H1 (cell line): ENCODE measurements at regions not wholly inside any gene's neighbourhood (a gene's known extent, or its start where the extent isn't known, plus 50 kb on each side); places are given as distances from the start of the nearest gene placed in this dataset.

Source experiments
- CTCF ChIA-PET: fragments of 300-600 bp; sonication (Branson Sonifier 250); formaldehyde crosslinking; loops from one replicate; lab custom pipeline; 2021; ENCODE audit not compliant: partially characterized antibody; lab: Charles Lee
- POLR2A ChIA-PET: fragments of 300-600 bp; sonication (Branson Sonifier 250); formaldehyde crosslinking; loops from one replicate; lab custom pipeline; 2021; ENCODE audit warnings: inconsistent platforms; ENCODE audit not compliant: partially characterized antibody; lab: Charles Lee
- DNase-seq, 2 experiments: peaks; one replicate each; pipeline versions ENCODE4 v3.0.0 to v3.0.0-alpha.2; 2010 to 2022; ENCODE audit warnings: low spot score in 2 of 2, low read depth in 1 of 2, mixed read lengths in 1 of 2
- FAIRE-seq: peaks from 2 replicates; lab custom pipeline; 2011; peaks lifted over from hg19 to GRCh38; lab: Jason Lieb, UNC
- H2AFZ ChIP-seq: 2 replicates; pipeline ENCODE4 v1.8.1; 2012; ENCODE audit warnings: low read length, inconsistent platforms
- H2AK5ac ChIP-seq: 2 replicates; pipeline ENCODE4 v1.6.1; 2013; ENCODE audit warnings: low read depth, low read length
- H2BK120ac ChIP-seq: replicated peaks from 2 replicates; pipeline ENCODE3; 2013; ENCODE audit warnings: low read depth, low read length, inconsistent platforms
- H2BK12ac ChIP-seq: 2 replicates; pipeline ENCODE4 v1.6.1; 2013; ENCODE audit warnings: low read depth, low read length
- H2BK15ac ChIP-seq: 2 replicates; pipeline ENCODE4 v1.6.1; 2013; ENCODE audit warnings: low read length
- H2BK20ac ChIP-seq: 2 replicates; pipeline ENCODE4 v1.6.1; 2013; ENCODE audit warnings: low read length
- H2BK5ac ChIP-seq: 2 replicates; pipeline ENCODE4 v1.6.1; 2013; ENCODE audit warnings: low read depth, low read length
- H3K14ac ChIP-seq: 2 replicates; pipeline ENCODE4 v1.6.1; 2013; ENCODE audit warnings: inconsistent platforms; ENCODE audit not compliant: insufficient read length
- H3K18ac ChIP-seq: 2 replicates; pipeline ENCODE4 v1.6.1; 2013; ENCODE audit warnings: low read length; ENCODE audit errors: extremely low read depth
- H3K23ac ChIP-seq: 2 replicates; pipeline ENCODE4 v1.6.1; 2013; ENCODE audit warnings: inconsistent platforms; ENCODE audit not compliant: insufficient read length
- H3K23me2 ChIP-seq: 2 replicates; pipeline ENCODE4 v1.6.1; 2013; ENCODE audit warnings: low read depth, low read length
- H3K27ac ChIP-seq: 2 replicates; pipeline ENCODE4 v1.6.1; 2011; ENCODE audit warnings: low read depth, low read length, inconsistent platforms
- H3K27me3 ChIP-seq, 4 experiments: replicated peaks in 1 of 4; 1 replicate in 1 of 4; 2 replicates in 3 of 4; pipeline versions ENCODE4 v1.6.1 to v1.8.1; 2011 to 2013; ENCODE audit warnings: low read length in 3 of 4, mild to moderate bottlenecking in 3 of 4, inconsistent platforms in 2 of 4, mixed read lengths in 2 of 4, moderate library complexity in 1 of 4; ENCODE audit not compliant: control insufficient read depth in 3 of 4, insufficient read depth in 3 of 4; ENCODE audit errors: extremely low read depth in 1 of 4
- H3K36me3 ChIP-seq, 4 experiments: 2 replicates each; pipeline versions ENCODE4 v1.6.1 to v1.8.1; 2011 to 2013; ENCODE audit warnings: mild to moderate bottlenecking in 4 of 4, low read length in 3 of 4, moderate library complexity in 2 of 4, control low read depth in 1 of 4, inconsistent platforms in 1 of 4; ENCODE audit not compliant: insufficient read depth in 4 of 4, control insufficient read depth in 2 of 4
- H3K4ac ChIP-seq: replicated peaks from 2 replicates; pipeline ENCODE3; 2013; ENCODE audit warnings: low read length, low read depth, mixed read lengths, inconsistent platforms; ENCODE audit not compliant: insufficient read length
- H3K4me1 ChIP-seq, 4 experiments: replicated peaks in 1 of 4; 1 replicate in 1 of 4; 2 replicates in 3 of 4; pipeline versions ENCODE4 v1.6.1 to v1.8.1; 2011 to 2013; ENCODE audit warnings: low read length in 3 of 4, inconsistent platforms in 2 of 4, mixed read lengths in 1 of 4; ENCODE audit not compliant: insufficient read depth in 4 of 4, control insufficient read depth in 3 of 4
- H3K4me2 ChIP-seq, 2 experiments: 2 replicates each; pipeline versions ENCODE4 v1.6.1 to v1.8.1; 2011 to 2013; ENCODE audit warnings: low read depth in 2 of 2, low read length in 2 of 2, control low read depth in 1 of 2, inconsistent platforms in 1 of 2, mild to moderate bottlenecking in 1 of 2; ENCODE audit not compliant: insufficient read depth in 1 of 2
- H3K4me3 ChIP-seq, 4 experiments: fragments of 200-600, 300-600 bp in 1 of 4; sonication (generic), shearing (Covaris generic), sonication (Bioruptor Twin) in 1 of 4; 2 replicates each; pipeline versions ENCODE4 v1.5.1 to v1.8.1; 2011 to 2016; ENCODE audit warnings: low read length in 4 of 4, low read depth in 3 of 4, control low read depth in 2 of 4, inconsistent platforms in 2 of 4, mild to moderate bottlenecking in 2 of 4, mixed read lengths in 1 of 4, moderate library complexity in 1 of 4; ENCODE audit not compliant: insufficient read depth in 2 of 4; ENCODE audit errors: extremely low read depth in 1 of 4
- H3K56ac ChIP-seq: replicated peaks from 2 replicates; pipeline ENCODE3; 2013; ENCODE audit warnings: low read depth, mild to moderate bottlenecking, mixed read lengths, low read length, inconsistent platforms; ENCODE audit not compliant: insufficient read length
- H3K79me1 ChIP-seq: 2 replicates; pipeline ENCODE4 v1.6.1; 2013; ENCODE audit warnings: low read depth, low read length, control low read depth
- H3K79me2 ChIP-seq, 2 experiments: 2 replicates each; pipeline versions ENCODE4 v1.6.1 to v1.8.1; 2012 to 2013; ENCODE audit warnings: low read length in 2 of 2, mild to moderate bottlenecking in 2 of 2, inconsistent platforms in 1 of 2; ENCODE audit not compliant: insufficient read depth in 2 of 2, control insufficient read depth in 1 of 2
- H3K9ac ChIP-seq, 4 experiments: replicated peaks in 1 of 4; 1 replicate in 1 of 4; 2 replicates in 3 of 4; pipeline versions ENCODE4 v1.6.1 to v1.8.1; 2011 to 2013; ENCODE audit warnings: low read depth in 3 of 4, low read length in 3 of 4, control low read depth in 2 of 4, mild to moderate bottlenecking in 2 of 4, moderate library complexity in 2 of 4, inconsistent platforms in 1 of 4; ENCODE audit errors: extremely low read depth in 1 of 4
- H3K9me3 ChIP-seq, 2 experiments: 2 replicates each; pipeline versions ENCODE4 v1.6.1 to v1.8.1; 2012 to 2013; ENCODE audit warnings: mild to moderate bottlenecking in 2 of 2, moderate library complexity in 2 of 2, control low read depth in 1 of 2, inconsistent platforms in 1 of 2, low read depth in 1 of 2, low read length in 1 of 2, mixed read lengths in 1 of 2; ENCODE audit not compliant: insufficient read depth in 2 of 2
- H4K20me1 ChIP-seq, 2 experiments: replicated peaks in 1 of 2; 2 replicates each; pipeline versions ENCODE3 to v1.8.1; 2011 to 2013; ENCODE audit warnings: inconsistent platforms in 2 of 2, low read length in 2 of 2, mild to moderate bottlenecking in 1 of 2; ENCODE audit not compliant: insufficient read depth in 2 of 2, control insufficient read depth in 1 of 2
- H4K5ac ChIP-seq: 2 replicates; pipeline ENCODE4 v1.6.1; 2013; ENCODE audit warnings: low read length, low read depth, mixed read lengths, inconsistent platforms; ENCODE audit not compliant: insufficient read length
- H4K8ac ChIP-seq: 2 replicates; pipeline ENCODE4 v1.8.0; 2013; ENCODE audit warnings: mild to moderate bottlenecking, moderate library complexity, low read length, inconsistent platforms; ENCODE audit not compliant: insufficient read depth; ENCODE audit errors: extremely low read depth
- H4K91ac ChIP-seq: replicated peaks from 2 replicates; pipeline ENCODE3; 2013; ENCODE audit warnings: low read length, mixed read lengths, inconsistent platforms; ENCODE audit not compliant: insufficient read length
- ASH2L ChIP-seq: fragments of 200-600, 300-600 bp; sonication (generic); IDR thresholded peaks from one replicate; pipeline ENCODE4 v1.7.1; 2017; ENCODE audit warnings: low read length
- ATF2 ChIP-seq: IDR thresholded peaks from 2 replicates; pipeline ENCODE4 v1.6.1; 2012; ENCODE audit warnings: low read length, inconsistent platforms
- BACH1 ChIP-seq: IDR thresholded peaks from 2 replicates; pipeline ENCODE4 v1.6.1; 2012; ENCODE audit warnings: low read length, improper control_type of control experiment
- CBX5 ChIP-seq: fragments of 300-800, 300-1000 bp; sonication (generic); IDR thresholded peaks from 2 replicates; pipeline ENCODE4 v1.7.1; 2016; ENCODE audit warnings: antibody characterized with exemption, low read length, low read depth
- CTBP2 ChIP-seq: IDR thresholded peaks from 2 replicates; pipeline ENCODE4 v1.7.0; 2011; ENCODE audit warnings: borderline replicate concordance, mild to moderate bottlenecking, moderate library complexity, mixed read lengths, low read length; ENCODE audit not compliant: insufficient read depth, insufficient read length
- EP300 ChIP-seq, 2 experiments: IDR thresholded peaks; 1 replicate in 1 of 2; 2 replicates in 1 of 2; pipeline ENCODE4 v1.6.1; 2011 to 2012; ENCODE audit warnings: low read depth in 2 of 2, low read length in 2 of 2, mild to moderate bottlenecking in 2 of 2, borderline replicate concordance in 1 of 2, inconsistent platforms in 1 of 2, moderate library complexity in 1 of 2
- JUND ChIP-seq: IDR thresholded peaks from 2 replicates; pipeline ENCODE4 v1.6.1; 2011; ENCODE audit warnings: mild to moderate bottlenecking, improper control_type of control experiment, low read length
- MAFK ChIP-seq: IDR thresholded peaks from 2 replicates; pipeline ENCODE4 v1.6.1; 2012; ENCODE audit warnings: low read depth, mild to moderate bottlenecking, improper control_type of control experiment, low read length
- NRF1 ChIP-seq: IDR thresholded peaks from 2 replicates; pipeline ENCODE4 v1.6.1; 2011; ENCODE audit warnings: mild to moderate bottlenecking, low read depth, low read length, improper control_type of control experiment
- POU5F1 ChIP-seq: IDR thresholded peaks from 2 replicates; pipeline ENCODE4 v1.6.1; 2011; ENCODE audit warnings: low read depth, mild to moderate bottlenecking, low read length, moderate library complexity
- RBBP5 ChIP-seq: IDR thresholded peaks from 2 replicates; pipeline ENCODE4 v1.7.1; 2012; ENCODE audit warnings: low read depth, mild to moderate bottlenecking, inconsistent platforms, low read length, moderate library complexity, borderline replicate concordance
- SIRT6 ChIP-seq: IDR thresholded peaks from one replicate; pipeline ENCODE4 v1.7.1; 2012; ENCODE audit warnings: low read length, inconsistent platforms
- SP1 ChIP-seq: IDR thresholded peaks from 2 replicates; pipeline ENCODE4 v1.6.1; 2011; ENCODE audit warnings: low read depth, low read length
- ZNF274 ChIP-seq: IDR thresholded peaks from 2 replicates; pipeline ENCODE4 v1.7.0; 2012; ENCODE audit warnings: low read length, borderline replicate concordance; ENCODE audit errors: extremely low read depth
- WGBS, 2 experiments: shearing (Covaris generic) in 1 of 2; methylation state at CpG; one replicate each; pipeline versions ENCODE4 v1.1.6 to v1.1.7; 2013 to 2015; ENCODE audit warnings: low lambda C conversion rate in 2 of 2, mixed read lengths in 2 of 2, inconsistent platforms in 1 of 2, low coverage in 1 of 2, missing lambda C conversion rate in 1 of 2; ENCODE audit not compliant: insufficient replicate concordance in 2 of 2, insufficient coverage in 1 of 2, insufficient read length in 1 of 2; ENCODE audit errors: extremely low coverage in 1 of 2, missing lambda C conversion rate in 1 of 2; 5-methylcytosine and 5-hydroxymethylcytosine counted together

- no peak overlapping the region for H3K14ac ChIP-seq
- no peak overlapping the region for H2AK5ac ChIP-seq
- no peaks in the 10 kb centered on the region for H3K4me1 ChIP-seq
- no peak overlapping the region for H3K18ac ChIP-seq
- H3K27me3 ChIP-seq: no peaks in the 10 kb centered on the region
- H3K4ac ChIP-seq: no peak overlapping the region
- no peak overlapping the region for H3K9ac ChIP-seq
- no peak overlapping the region for H4K8ac ChIP-seq
- H3K36me3 ChIP-seq: no peaks in the 10 kb centered on the region
- H2BK5ac ChIP-seq: no peak overlapping the region
- no peak overlapping the region for H3K4me2 ChIP-seq
- H3K23ac ChIP-seq: no peak overlapping the region
- H2BK20ac ChIP-seq: no peak overlapping the region
- no peak overlapping the region for H2AFZ ChIP-seq
- H2BK15ac ChIP-seq: no peak overlapping the region
- DNase-seq: no peak
- POLR2A ChIA-PET: no interaction called here
- H4K20me1 ChIP-seq: no peaks in the 10 kb centered on the region
- H2BK120ac ChIP-seq: no peak overlapping the region
- no peaks in the 10 kb centered on the region for H3K23me2 ChIP-seq
- no peaks in the 10 kb centered on the region for H3K79me2 ChIP-seq
- 85% methylated on average over 4 of the region's 4 CpGs; no CpG with 5 or more reads in 1 of the 2 experiments for WGBS, 2 experiments
- no peaks in the 10 kb centered on the region for H3K79me1 ChIP-seq
- no peak overlapping the region for H3K56ac ChIP-seq
- H4K5ac ChIP-seq: no peak overlapping the region
- H3K27ac ChIP-seq: no peak overlapping the region
- CTCF ChIA-PET: no interaction called here
- no peak overlapping the region for H3K4me3 ChIP-seq
- no peaks in the 10 kb centered on the region for H3K9me3 ChIP-seq
- H4K91ac ChIP-seq: no peak overlapping the region
- no peak overlapping the region for H2BK12ac ChIP-seq
- no peak for FAIRE-seq
- no peak for TF ChIP-seq ASH2L
- no peak for TF ChIP-seq CTBP2
- no peak for TF ChIP-seq SIRT6
- TF ChIP-seq RBBP5: no peak
- no peak for TF ChIP-seq MAFK
- TF ChIP-seq EP300 (IDR thresholded peaks at IDR 0.05; ENCODE audit: borderline replicate concordance in 1 of 2, low read depth in 2 of 2, low read length in 2 of 2): no peak
- no peak for TF ChIP-seq CBX5
- TF ChIP-seq BACH1: no peak
- no peak for TF ChIP-seq POU5F1
- TF ChIP-seq SP1: no peak
- TF ChIP-seq ZNF274: no peak
- TF ChIP-seq NRF1: no peak
- no peak for TF ChIP-seq JUND
- no peak for TF ChIP-seq ATF2
Observed at GRCh38 chr3:102378216-102378615, 56.6 kb upstream of the ZPLD1 start.
